ENCODE measurements at regions not wholly inside any gene's neighbourhood (a gene's known extent, or its start where the extent isn't known, plus 50 kb on each side); places are given as distances from the start of the nearest gene placed in this dataset.

DNA sequence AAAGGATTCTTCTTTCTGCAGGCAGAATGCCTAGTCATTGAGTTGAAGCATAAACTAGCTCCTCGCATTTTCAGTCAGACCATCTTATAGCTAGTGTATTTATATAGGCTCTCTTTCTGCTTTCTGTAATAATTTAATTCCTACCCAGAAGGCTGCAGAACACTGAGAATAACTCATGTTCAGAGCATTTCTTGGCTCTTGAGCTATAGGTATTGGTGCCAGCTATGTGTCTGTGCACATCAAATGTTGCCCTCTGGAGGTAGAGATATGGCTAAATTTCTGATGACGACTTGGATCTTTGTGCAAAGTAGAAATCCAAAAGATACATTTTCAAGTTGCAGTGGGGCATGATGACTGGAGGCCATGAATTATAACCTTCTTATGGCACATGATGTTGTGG, 336.2 kb upstream of the TPM1 start:
- WGBS (ENCODE audit: insufficient coverage, insufficient read length) = no CpG with 5 or more reads among the region's 2 CpGs
- Histone ChIP-seq H3K36me3 (ENCODE audit: control insufficient read depth, insufficient read depth, low read length) (no peaks in the 10 kb centered on the region), H3K27ac (ENCODE audit: low read length) (no peak overlapping the region), H3K4me3 (ENCODE audit: low read length) (no peak overlapping the region), H3K4me1 (ENCODE audit: control insufficient read depth, insufficient read depth, low read length) (no peaks in the 10 kb centered on the region), H3K27me3 (ENCODE audit: control insufficient read depth, insufficient read depth, low read length) (no peaks in the 10 kb centered on the region), H3K9me3 (ENCODE audit: control insufficient read depth, insufficient read depth, low read length) (no peaks in the 10 kb centered on the region)
- no peak for DNase-seq (ENCODE audit: low read depth, low spot score)

GRCh38 chr15:62708470-62708869, 334.1 kb upstream of the TPM1 start:
- WGBS (ENCODE audit: insufficient coverage, insufficient read length) = no CpG with 5 or more reads among the region's 16 CpGs
- no peak for DNase-seq (ENCODE audit: low read depth, low spot score)
- no peaks in the 10 kb centered on the region for H3K4me1 ChIP-seq (ENCODE audit: control insufficient read depth, insufficient read depth, low read length)
- no peaks in the 10 kb centered on the region for H3K36me3 ChIP-seq (ENCODE audit: control insufficient read depth, insufficient read depth, low read length)
- no peak overlapping the region for H3K27ac ChIP-seq (ENCODE audit: low read length)
- H3K4me3 ChIP-seq (ENCODE audit: low read length) = no peak overlapping the region
- H3K9me3 ChIP-seq (ENCODE audit: control insufficient read depth, insufficient read depth, low read length) = no peaks in the 10 kb centered on the region
- no peaks in the 10 kb centered on the region for H3K27me3 ChIP-seq (ENCODE audit: control insufficient read depth, insufficient read depth, low read length)

DNA sequence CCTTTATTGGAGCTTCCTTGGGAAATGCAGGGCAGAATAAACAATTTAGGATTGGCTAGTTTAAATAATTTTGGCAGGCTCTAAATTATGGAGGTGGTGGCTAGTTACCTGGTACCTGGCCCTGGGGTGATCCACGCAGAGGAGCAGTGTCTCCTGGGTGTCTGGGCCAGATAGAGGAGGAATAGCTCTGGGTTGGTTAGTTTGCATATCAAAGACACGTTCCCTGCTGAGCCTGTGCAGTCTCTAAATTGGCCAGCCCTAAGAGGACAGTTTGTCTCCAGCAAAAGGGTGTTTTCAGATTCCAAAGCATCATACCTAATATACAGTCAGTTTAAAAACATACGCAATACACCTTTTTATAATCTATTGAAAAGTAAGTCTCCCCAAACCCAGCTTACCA, 333.3 kb upstream of the TPM1 start:
- Histone ChIP-seq H3K4me3 (ENCODE audit: low read length) (no peak overlapping the region), H3K27me3 (ENCODE audit: control insufficient read depth, insufficient read depth, low read length) (no peaks in the 10 kb centered on the region), H3K4me1 (ENCODE audit: control insufficient read depth, insufficient read depth, low read length) (no peaks in the 10 kb centered on the region), H3K27ac (ENCODE audit: low read length) (no peak overlapping the region), H3K9me3 (ENCODE audit: control insufficient read depth, insufficient read depth, low read length) (no peaks in the 10 kb centered on the region), H3K36me3 (ENCODE audit: control insufficient read depth, insufficient read depth, low read length) (no peaks in the 10 kb centered on the region)
- DNase-seq (ENCODE audit: low read depth, low spot score) = no peak
- no CpG with 5 or more reads among the region's 3 CpGs for WGBS (ENCODE audit: insufficient coverage, insufficient read length)

- no peak for DNase-seq (ENCODE audit: low read depth, low spot score)
- Histone ChIP-seq H3K9me3 (ENCODE audit: control insufficient read depth, insufficient read depth, low read length) (no peaks in the 10 kb centered on the region), H3K27me3 (ENCODE audit: control insufficient read depth, insufficient read depth, low read length) (no peaks in the 10 kb centered on the region), H3K4me1 (ENCODE audit: control insufficient read depth, insufficient read depth, low read length) (no peaks in the 10 kb centered on the region), H3K27ac (ENCODE audit: low read length) (no peak overlapping the region), H3K36me3 (ENCODE audit: control insufficient read depth, insufficient read depth, low read length) (no peaks in the 10 kb centered on the region), H3K4me3 (ENCODE audit: low read length) (no peak overlapping the region)
- WGBS (ENCODE audit: insufficient coverage, insufficient read length) = no CpG with 5 or more reads among the region's 11 CpGs
These were observed 330.7 kb upstream of the TPM1 start for GRCh38 chr15:62711691-62712454.

GRCh38 chr15:62712455-62712839, 330.1 kb upstream of the TPM1 start:
- WGBS (ENCODE audit: insufficient coverage, insufficient read length) = no CpG with 5 or more reads among the region's 5 CpGs
- no peaks in the 10 kb centered on the region for H3K9me3 ChIP-seq (ENCODE audit: control insufficient read depth, insufficient read depth, low read length)

GRCh38 chr15:62715946-62716345, 326.6 kb upstream of the TPM1 start:
- no peak overlapping the region for H3K4me3 ChIP-seq (ENCODE audit: low read length)

More at GRCh38 chr15:62712455-62712839, 330.1 kb upstream of the TPM1 start:
- no peak overlapping the region for H3K4me3 ChIP-seq (ENCODE audit: low read length)
- H3K27me3 ChIP-seq (ENCODE audit: control insufficient read depth, insufficient read depth, low read length) = no peaks in the 10 kb centered on the region
- H3K36me3 ChIP-seq (ENCODE audit: control insufficient read depth, insufficient read depth, low read length) = 0 out of 2 replicates have a peak, but pooled peaks cover 2% of the 10 kb centered on the region
- no peak overlapping the region for H3K27ac ChIP-seq (ENCODE audit: low read length)
- H3K4me1 ChIP-seq (ENCODE audit: control insufficient read depth, insufficient read depth, low read length) = no peaks in the 10 kb centered on the region
- DNase-seq (ENCODE audit: low read depth, low spot score) = no peak

GRCh38 chr15:62717496-62717895, 325.1 kb upstream of the TPM1 start:
- no peaks in the 10 kb centered on the region for H3K27me3 ChIP-seq (ENCODE audit: control insufficient read depth, insufficient read depth, low read length)
- no peak overlapping the region for H3K27ac ChIP-seq (ENCODE audit: low read length)
- WGBS (ENCODE audit: insufficient coverage, insufficient read length) = no CpG with 5 or more reads among the region's 6 CpGs
- H3K4me1 ChIP-seq (ENCODE audit: control insufficient read depth, insufficient read depth, low read length) = no peaks in the 10 kb centered on the region; the same call in 1 of the 2 replicates
- H3K36me3 ChIP-seq (ENCODE audit: control insufficient read depth, insufficient read depth, low read length) = 0 out of 2 replicates have a peak, but pooled peaks cover 3% of the 10 kb centered on the region
- no peak for DNase-seq (ENCODE audit: low read depth, low spot score)
- H3K4me3 ChIP-seq (ENCODE audit: low read length) = no peak overlapping the region
- H3K9me3 ChIP-seq (ENCODE audit: control insufficient read depth, insufficient read depth, low read length) = no peaks in the 10 kb centered on the region

More at GRCh38 chr15:62715946-62716345, 326.6 kb upstream of the TPM1 start:
- H3K9me3 ChIP-seq (ENCODE audit: control insufficient read depth, insufficient read depth, low read length) = no peaks in the 10 kb centered on the region
- no peak for DNase-seq (ENCODE audit: low read depth, low spot score)
- no peaks in the 10 kb centered on the region for H3K27me3 ChIP-seq (ENCODE audit: control insufficient read depth, insufficient read depth, low read length)
- 0 out of 2 replicates have a peak, but pooled peaks cover 3% of the 10 kb centered on the region for H3K36me3 ChIP-seq (ENCODE audit: control insufficient read depth, insufficient read depth, low read length)
- H3K4me1 ChIP-seq (ENCODE audit: control insufficient read depth, insufficient read depth, low read length) = no peaks in the 10 kb centered on the region
- H3K27ac ChIP-seq (ENCODE audit: low read length) = no peak overlapping the region

DNA sequence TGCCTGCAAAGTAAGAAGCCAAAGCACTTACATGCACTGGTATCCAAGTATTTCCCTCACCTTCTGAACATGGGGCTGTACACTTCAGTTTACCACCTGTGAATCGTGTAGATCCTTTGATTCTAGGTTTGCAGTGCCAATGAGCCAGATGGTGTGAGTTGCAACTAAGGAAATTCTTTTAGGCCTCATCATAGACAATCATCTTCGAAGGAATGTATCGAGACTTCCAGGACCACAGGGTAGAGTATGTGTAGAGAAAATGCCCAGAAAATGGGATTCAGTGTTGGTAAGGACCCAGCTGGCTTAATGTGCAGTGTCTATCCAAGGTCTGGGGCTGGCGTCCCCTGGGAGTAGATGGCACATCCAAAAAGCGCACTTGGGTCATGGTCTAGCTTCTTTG, 323.2 kb upstream of the TPM1 start:
- no peaks in the 10 kb centered on the region; the same call in 1 of the 2 replicates for H3K4me1 ChIP-seq (ENCODE audit: control insufficient read depth, insufficient read depth, low read length)
- H3K27me3 ChIP-seq (ENCODE audit: control insufficient read depth, insufficient read depth, low read length) = no peaks in the 10 kb centered on the region
- H3K36me3 ChIP-seq (ENCODE audit: control insufficient read depth, insufficient read depth, low read length) = 0 out of 2 replicates have a peak, but pooled peaks cover 3% of the 10 kb centered on the region
- no peak overlapping the region for H3K27ac ChIP-seq (ENCODE audit: low read length)
- no CpG with 5 or more reads among the region's 5 CpGs for WGBS (ENCODE audit: insufficient coverage, insufficient read length)
- no peak for DNase-seq (ENCODE audit: low read depth, low spot score)
- H3K4me3 ChIP-seq (ENCODE audit: low read length) = no peak overlapping the region
- H3K9me3 ChIP-seq (ENCODE audit: control insufficient read depth, insufficient read depth, low read length) = no peaks in the 10 kb centered on the region

DNA sequence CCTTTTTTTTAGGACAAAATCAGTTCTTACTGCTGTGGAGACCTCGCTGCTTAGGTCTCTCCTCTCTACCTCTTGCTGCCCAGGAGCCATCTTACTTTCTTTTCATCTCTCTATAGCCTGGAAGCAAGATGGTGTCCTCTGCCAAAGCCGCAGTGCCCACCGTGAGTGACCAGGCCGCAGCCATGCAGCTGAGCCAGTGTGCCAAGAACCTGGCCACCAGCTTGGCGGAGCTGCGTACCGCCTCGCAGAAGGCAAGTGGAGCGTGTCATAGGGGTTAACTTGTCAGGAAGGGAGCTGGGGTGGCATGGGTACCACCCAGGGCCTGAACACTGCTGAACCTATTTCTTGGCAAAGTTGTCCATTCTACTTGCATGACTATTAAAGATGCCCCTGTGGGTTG, 320.3 kb upstream of the TPM1 start:
- Histone ChIP-seq H3K36me3 (ENCODE audit: control insufficient read depth, insufficient read depth, low read length) (0 out of 2 replicates have a peak, but pooled peaks cover 5% of the 10 kb centered on the region), H3K4me3 (ENCODE audit: low read length) (no peak overlapping the region), H3K27ac (ENCODE audit: low read length) (no peak overlapping the region), H3K9me3 (ENCODE audit: control insufficient read depth, insufficient read depth, low read length) (no peaks in the 10 kb centered on the region), H3K27me3 (ENCODE audit: control insufficient read depth, insufficient read depth, low read length) (no peaks in the 10 kb centered on the region), H3K4me1 (ENCODE audit: control insufficient read depth, insufficient read depth, low read length) (no peaks in the 10 kb centered on the region; the same call in 1 of the 2 replicates)
- no CpG with 5 or more reads among the region's 9 CpGs for WGBS (ENCODE audit: insufficient coverage, insufficient read length)
- no peak for DNase-seq (ENCODE audit: low read depth, low spot score)

DNA sequence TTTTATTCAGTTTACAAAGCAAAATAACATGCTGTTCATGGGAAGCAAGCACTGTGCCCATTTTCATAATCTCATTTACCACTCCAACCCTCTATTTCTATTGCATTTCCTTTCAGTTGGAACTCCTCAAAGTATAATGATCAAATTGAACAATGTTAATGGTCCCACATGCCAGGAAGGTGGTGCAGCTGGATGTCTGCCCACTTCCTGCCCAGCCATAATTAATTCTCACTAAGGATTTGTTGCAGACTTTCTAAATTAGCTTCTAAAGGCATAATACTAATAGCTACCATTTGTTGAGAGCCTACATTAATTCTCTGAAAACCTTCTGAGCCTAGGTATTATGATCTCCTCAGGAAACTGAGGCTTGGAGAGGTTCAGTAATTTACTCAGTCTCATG, 316.1 kb upstream of the TPM1 start:
- no peak for DNase-seq (ENCODE audit: low read depth, low spot score)
- Histone ChIP-seq H3K4me1 (ENCODE audit: control insufficient read depth, insufficient read depth, low read length) (no peaks in the 10 kb centered on the region; the same call in 1 of the 2 replicates), H3K36me3 (ENCODE audit: control insufficient read depth, insufficient read depth, low read length) (0 out of 2 replicates have a peak, but pooled peaks cover 2% of the 10 kb centered on the region), H3K27me3 (ENCODE audit: control insufficient read depth, insufficient read depth, low read length) (no peaks in the 10 kb centered on the region), H3K27ac (ENCODE audit: low read length) (no peak overlapping the region), H3K4me3 (ENCODE audit: low read length) (no peak overlapping the region), H3K9me3 (ENCODE audit: control insufficient read depth, insufficient read depth, low read length) (no peaks in the 10 kb centered on the region)

GRCh38 chr15:62727501-62727900, 315.0 kb upstream of the TPM1 start:
- 0 out of 2 replicates have a peak, but pooled peaks cover 2% of the 10 kb centered on the region for H3K36me3 ChIP-seq (ENCODE audit: control insufficient read depth, insufficient read depth, low read length)
- no peaks in the 10 kb centered on the region for H3K4me1 ChIP-seq (ENCODE audit: control insufficient read depth, insufficient read depth, low read length)
- no CpG with 5 or more reads among the region's 2 CpGs for WGBS (ENCODE audit: insufficient coverage, insufficient read length)
- no peak for DNase-seq (ENCODE audit: low read depth, low spot score)
- H3K27ac ChIP-seq (ENCODE audit: low read length) = no peak overlapping the region
- H3K27me3 ChIP-seq (ENCODE audit: control insufficient read depth, insufficient read depth, low read length) = no peaks in the 10 kb centered on the region; the same call in 1 of the 2 replicates
- no peak overlapping the region for H3K4me3 ChIP-seq (ENCODE audit: low read length)
- no peaks in the 10 kb centered on the region for H3K9me3 ChIP-seq (ENCODE audit: control insufficient read depth, insufficient read depth, low read length)
